Fibroblast of mammary gland (primary cell): ENCODE measurements at regions not wholly inside any gene's neighbourhood (a gene's known extent, or its start where the extent isn't known, plus 50 kb on each side); places are given as distances from the start of the nearest gene placed in this dataset.

ENCODE experiments used
- DNase-seq: peaks from one replicate; pipeline ENCODE4 v3.0.0-alpha.2; 2010; ENCODE audit warnings: low read depth
- H3K4me3 ChIP-seq: 2 replicates; pipeline ENCODE4 v1.5.1; 2011; ENCODE audit warnings: low read depth, mild to moderate bottlenecking, low read length, moderate library complexity; ENCODE audit not compliant: control insufficient read depth
- CTCF ChIP-seq: conservative IDR thresholded peaks from 2 replicates; pipeline ENCODE4 v1.5.1; 2011; ENCODE audit warnings: low read depth, low read length, inconsistent platforms; ENCODE audit not compliant: control insufficient read depth, insufficient read depth

- TF ChIP-seq CTCF = no peak
- no peak for DNase-seq
- H3K4me3 ChIP-seq = no peak overlapping the region
Observed at GRCh38 chr19:28873301-28873700, 339.6 kb downstream of the UQCRFS1 start.

GRCh38 chr19:28871099-28871725, 341.7 kb downstream of the UQCRFS1 start:
- H3K4me3 ChIP-seq = no peak overlapping the region
- no peak for TF ChIP-seq CTCF
- no peak for DNase-seq

- H3K4me3 ChIP-seq = no peak overlapping the region
- DNase-seq = no peak
- TF ChIP-seq CTCF = no peak
Observed at GRCh38 chr19:28869459-28869858, 343.5 kb downstream of the UQCRFS1 start.

- no peak for TF ChIP-seq CTCF
- no peak for DNase-seq
- H3K4me3 ChIP-seq = no peak overlapping the region
Observed at GRCh38 chr19:28868836-28869235, 344.1 kb downstream of the UQCRFS1 start.

- no peak for DNase-seq
- no peak for TF ChIP-seq CTCF
Observed at GRCh38 chr19:28867978-28868377, 345.0 kb downstream of the UQCRFS1 start.

GRCh38 chr19:28864577-28865042, 348.3 kb downstream of the UQCRFS1 start:
- DNase-seq = no peak
- no peak for TF ChIP-seq CTCF
- H3K4me3 ChIP-seq = no peak overlapping the region

More at GRCh38 chr19:28867978-28868377, 345.0 kb downstream of the UQCRFS1 start:
- no peak overlapping the region for H3K4me3 ChIP-seq
